22Rv1 (cell line): ENCODE measurements at regions not wholly inside any gene's neighbourhood (a gene's known extent, or its start where the extent isn't known, plus 50 kb on each side); places are given as distances from the start of the nearest gene placed in this dataset.
"Not testable (repeated sequence)": the region's sequence is repeated elsewhere in the genome, so short reads cannot be mapped to it uniquely, and the experiment has no call there.

ENCODE experiments used
- H3K27ac ChIP-seq: fragments of 450-650 bp; 2 replicates; pipeline ENCODE4 v1.5.1; 2017
- CTCF ChIP-seq: fragments of 450-650 bp; IDR thresholded peaks from 2 replicates; pipeline ENCODE4 v1.5.1; 2017; ENCODE audit warnings: mild to moderate bottlenecking
- ZFX ChIP-seq: fragments of 450-650 bp; IDR thresholded peaks from 2 replicates; pipeline ENCODE4 v1.6.1; 2017; ENCODE audit warnings: antibody characterized with exemption, borderline replicate concordance

GRCh38 chr10:80855348-80855971 lies 317.8 kb downstream of the SH2D4B start:
- TF ChIP-seq ZFX (no peak), CTCF (peak; percentile 78)
- H3K27ac ChIP-seq, result no peak overlapping the region

GRCh38 chr10:80856186-80856585 lies 318.5 kb downstream of the SH2D4B start:
- TF ChIP-seq CTCF, result no peak
- no peak for TF ChIP-seq ZFX
- H3K27ac ChIP-seq, result no peak overlapping the region

- H3K27ac ChIP-seq, result not testable (repeated sequence)
Observed at GRCh38 chr10:80859279-80859678, 321.6 kb downstream of the SH2D4B start.

- no peak overlapping the region for H3K27ac ChIP-seq
- TF ChIP-seq CTCF, result no peak
- no peak for TF ChIP-seq ZFX
Observed at GRCh38 chr10:80860719-80861118, 323.0 kb downstream of the SH2D4B start.

GRCh38 chr10:80861882-80862281 lies 324.2 kb downstream of the SH2D4B start:
- TF ChIP-seq CTCF (peak; percentile 11; the same call in 1 of the 2 replicates), ZFX (no peak)

GRCh38 chr10:80870282-80870681 lies 332.6 kb downstream of the SH2D4B start:
- TF ChIP-seq ZFX (no peak), CTCF (no peak)
- H3K27ac ChIP-seq, result no peak overlapping the region

More at GRCh38 chr10:80861882-80862281, 324.2 kb downstream of the SH2D4B start:
- no peak overlapping the region for H3K27ac ChIP-seq

GRCh38 chr10:80871083-80871482 lies 333.4 kb downstream of the SH2D4B start:
- no peak overlapping the region for H3K27ac ChIP-seq
- TF ChIP-seq CTCF (no peak), ZFX (no peak)

- H3K27ac ChIP-seq, result no peak overlapping the region
- TF ChIP-seq CTCF, result no peak
- TF ChIP-seq ZFX, result no peak
Observed at GRCh38 chr10:80878330-80878729, 340.6 kb downstream of the SH2D4B start.
